Coronary artery (tissue), 2 donors: ENCODE measurements at regions not wholly inside any gene's neighbourhood (a gene's known extent, or its start where the extent isn't known, plus 50 kb on each side); places are given as distances from the start of the nearest gene placed in this dataset.
A peak's percentile ranks its signal among the peaks of the same experiment; 100 is the strongest.

ENCODE experiments used
- DNase-seq: peaks from one replicate; pipeline ENCODE4 v3.0.0-alpha.2; 2017; ENCODE audit warnings: low spot score
- H3K27ac ChIP-seq, 2 donors: fragments of 200-600 bp; sonication (generic); one replicate each; pipeline ENCODE4 v1.5.1; 2016 to 2019
- H3K4me3 ChIP-seq: fragments of 200-600 bp; sonication (generic); 2 replicates; pipeline ENCODE4 v1.5.1; 2016; ENCODE audit warnings: mild to moderate bottlenecking, moderate library complexity
- TF ChIP-seq, protein P1 (sequence below): fragments of 200-600 bp; sonication (generic); IDR thresholded peaks from one replicate; pipeline ENCODE4 v1.5.1; 2019; ENCODE audit warnings: antibody characterized with exemption

GRCh38 chr7:121605317-121605680 is 209.2 kb upstream of the FAM3C start:
- Histone ChIP-seq H3K4me3 (no peak overlapping the region), H3K27ac (peak overlapping the region in 1 of 2 donors; percentile 5)
- DNase-seq = no peak
- TF ChIP-seq, protein P1, sequence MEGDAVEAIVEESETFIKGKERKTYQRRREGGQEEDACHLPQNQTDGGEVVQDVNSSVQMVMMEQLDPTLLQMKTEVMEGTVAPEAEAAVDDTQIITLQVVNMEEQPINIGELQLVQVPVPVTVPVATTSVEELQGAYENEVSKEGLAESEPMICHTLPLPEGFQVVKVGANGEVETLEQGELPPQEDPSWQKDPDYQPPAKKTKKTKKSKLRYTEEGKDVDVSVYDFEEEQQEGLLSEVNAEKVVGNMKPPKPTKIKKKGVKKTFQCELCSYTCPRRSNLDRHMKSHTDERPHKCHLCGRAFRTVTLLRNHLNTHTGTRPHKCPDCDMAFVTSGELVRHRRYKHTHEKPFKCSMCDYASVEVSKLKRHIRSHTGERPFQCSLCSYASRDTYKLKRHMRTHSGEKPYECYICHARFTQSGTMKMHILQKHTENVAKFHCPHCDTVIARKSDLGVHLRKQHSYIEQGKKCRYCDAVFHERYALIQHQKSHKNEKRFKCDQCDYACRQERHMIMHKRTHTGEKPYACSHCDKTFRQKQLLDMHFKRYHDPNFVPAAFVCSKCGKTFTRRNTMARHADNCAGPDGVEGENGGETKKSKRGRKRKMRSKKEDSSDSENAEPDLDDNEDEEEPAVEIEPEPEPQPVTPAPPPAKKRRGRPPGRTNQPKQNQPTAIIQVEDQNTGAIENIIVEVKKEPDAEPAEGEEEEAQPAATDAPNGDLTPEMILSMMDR = no peak

DNA sequence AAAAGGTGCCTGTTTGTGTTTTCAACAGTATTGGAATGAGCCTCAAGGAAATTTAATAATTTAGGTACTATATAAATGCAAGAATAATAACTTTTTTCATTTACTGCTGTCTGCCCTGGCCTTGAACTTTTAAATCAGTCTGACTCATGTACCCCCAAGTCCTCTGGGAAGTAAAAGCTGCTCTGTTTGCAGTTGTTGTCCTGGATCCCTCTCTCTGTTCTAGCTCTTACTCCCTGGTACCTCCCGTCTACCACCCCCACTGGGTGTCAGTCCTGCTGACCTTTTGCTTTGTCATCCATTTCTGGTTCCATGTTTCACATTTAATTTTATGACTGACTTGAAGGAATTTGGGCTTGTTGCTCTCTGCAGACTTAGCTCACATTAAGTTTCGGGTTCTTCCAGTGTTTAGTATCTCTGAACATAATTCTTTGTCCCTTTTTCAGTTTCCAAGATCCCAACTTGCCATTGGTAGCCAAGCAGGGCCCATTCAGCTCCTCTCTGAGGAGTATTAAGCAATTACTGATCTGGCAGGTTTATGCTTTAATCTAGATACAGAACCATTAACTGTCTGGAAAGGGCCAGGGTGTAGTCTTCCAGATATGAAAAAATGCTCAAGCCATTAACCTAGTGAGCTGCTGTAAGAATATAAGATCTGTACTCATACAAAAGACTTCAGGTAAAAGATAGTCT is 208.7 kb upstream of the FAM3C start:
- peak overlapping the region in 1 of 2 donors; percentile 5 for H3K27ac ChIP-seq
- DNase-seq = no peak
- no peak overlapping the region for H3K4me3 ChIP-seq
- TF ChIP-seq, protein P1 = no peak

DNA sequence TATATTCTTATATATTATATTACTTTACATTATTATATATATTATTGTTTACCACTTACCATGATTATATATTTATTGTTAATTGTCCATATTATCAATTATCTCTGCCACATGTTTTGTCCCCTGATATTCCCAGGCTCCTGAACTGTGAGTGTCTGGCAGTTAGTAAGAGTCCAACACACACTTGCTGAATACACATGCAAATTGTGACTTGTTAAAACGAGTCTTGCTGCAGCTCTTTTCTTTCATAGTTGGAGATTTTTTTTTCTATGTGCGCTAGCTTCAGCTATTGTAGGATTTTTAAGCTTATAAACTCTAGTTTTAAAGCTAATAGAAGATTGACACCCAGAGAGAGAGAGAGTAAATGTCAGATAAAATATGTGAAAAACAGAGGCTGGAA is 207.8 kb upstream of the FAM3C start:
- TF ChIP-seq, protein P1 = no peak
- DNase-seq = no peak
- Histone ChIP-seq H3K27ac (no peak overlapping the region), H3K4me3 (no peak overlapping the region)

DNA sequence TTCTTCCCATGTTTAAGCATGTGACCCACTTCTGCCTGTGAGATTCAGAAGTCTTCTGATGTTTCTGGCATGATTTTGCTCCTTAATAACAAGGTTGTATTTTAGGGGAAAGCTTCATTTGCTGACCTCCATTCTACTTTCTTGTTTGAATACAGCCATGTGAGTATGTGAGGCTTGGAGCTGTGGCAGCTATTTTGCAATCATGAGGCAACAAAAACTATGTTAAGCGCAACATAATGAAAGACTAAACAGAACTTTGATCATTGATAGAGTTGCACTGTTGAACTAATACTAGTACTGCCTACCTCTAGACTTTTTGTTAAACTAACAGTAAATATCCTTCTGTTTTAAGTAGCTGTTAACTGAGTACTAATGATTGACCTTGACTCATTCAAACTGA is 203.8 kb upstream of the FAM3C start:
- no peak overlapping the region for H3K27ac ChIP-seq
- TF ChIP-seq, protein P1 = no peak
- no peak overlapping the region for H3K4me3 ChIP-seq
- DNase-seq = no peak

- no peak for DNase-seq
- Histone ChIP-seq H3K27ac (no peak overlapping the region), H3K4me3 (no peak overlapping the region)
- TF ChIP-seq, protein P1 = no peak
These were observed 199.9 kb upstream of the FAM3C start for GRCh38 chr7:121595758-121596696.

DNA sequence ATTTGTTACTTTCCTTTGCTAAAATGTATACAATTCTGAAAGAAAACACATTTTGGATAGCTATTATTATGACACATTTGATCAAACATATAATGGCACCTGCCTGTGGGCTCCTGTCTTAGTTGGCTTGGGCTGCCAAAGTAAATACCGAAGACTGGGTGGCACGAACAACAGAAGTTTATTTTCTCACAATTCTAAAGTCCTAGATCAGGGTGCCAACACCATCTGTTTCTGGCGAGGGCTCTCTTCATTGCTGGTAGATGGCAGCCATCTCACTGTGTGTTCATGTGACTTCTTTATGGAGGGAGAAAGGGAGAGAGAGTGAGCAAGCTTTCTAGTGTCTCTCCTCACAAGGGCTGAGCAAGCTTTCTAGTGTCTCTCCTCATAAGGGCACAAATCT is 195.8 kb upstream of the FAM3C start:
- no peak overlapping the region for H3K27ac ChIP-seq

More for the DNA sequence above, 195.8 kb upstream of the FAM3C start:
- no peak overlapping the region for H3K4me3 ChIP-seq
- DNase-seq = no peak
- TF ChIP-seq, protein P1 = no peak
